ENCODE measurements at regions not wholly inside any gene's neighbourhood (a gene's known extent, or its start where the extent isn't known, plus 50 kb on each side); places are given as distances from the start of the nearest gene placed in this dataset.

- DNase-seq (ENCODE audit: low read depth): no peak
- H3K4me3 ChIP-seq (ENCODE audit: low read depth, low read length): no peak overlapping the region
- H3K27me3 ChIP-seq (ENCODE audit: control insufficient read depth, insufficient read depth, low read length): no peaks in the 10 kb centered on the region
- POLR2A ChIA-PET: no interaction called here
- CTCF ChIA-PET: interaction anchor here (0.6 kb wide), 2 partner anchors 10 to 1329 kb away, joined by 3 read pairs; no protein-coding TSS in a partner anchor
- TF ChIP-seq, protein P1, sequence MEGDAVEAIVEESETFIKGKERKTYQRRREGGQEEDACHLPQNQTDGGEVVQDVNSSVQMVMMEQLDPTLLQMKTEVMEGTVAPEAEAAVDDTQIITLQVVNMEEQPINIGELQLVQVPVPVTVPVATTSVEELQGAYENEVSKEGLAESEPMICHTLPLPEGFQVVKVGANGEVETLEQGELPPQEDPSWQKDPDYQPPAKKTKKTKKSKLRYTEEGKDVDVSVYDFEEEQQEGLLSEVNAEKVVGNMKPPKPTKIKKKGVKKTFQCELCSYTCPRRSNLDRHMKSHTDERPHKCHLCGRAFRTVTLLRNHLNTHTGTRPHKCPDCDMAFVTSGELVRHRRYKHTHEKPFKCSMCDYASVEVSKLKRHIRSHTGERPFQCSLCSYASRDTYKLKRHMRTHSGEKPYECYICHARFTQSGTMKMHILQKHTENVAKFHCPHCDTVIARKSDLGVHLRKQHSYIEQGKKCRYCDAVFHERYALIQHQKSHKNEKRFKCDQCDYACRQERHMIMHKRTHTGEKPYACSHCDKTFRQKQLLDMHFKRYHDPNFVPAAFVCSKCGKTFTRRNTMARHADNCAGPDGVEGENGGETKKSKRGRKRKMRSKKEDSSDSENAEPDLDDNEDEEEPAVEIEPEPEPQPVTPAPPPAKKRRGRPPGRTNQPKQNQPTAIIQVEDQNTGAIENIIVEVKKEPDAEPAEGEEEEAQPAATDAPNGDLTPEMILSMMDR (IDR thresholded peaks at IDR 0.05; ENCODE audit: insufficient read depth, low read depth, low read length): no peak
- H3K36me3 ChIP-seq (ENCODE audit: control insufficient read depth, insufficient read depth, low read length): no peaks in the 10 kb centered on the region
Measured at GRCh38 chr16:66263168-66263972, 103.1 kb upstream of the CDH5 start.

- POLR2A ChIA-PET: no interaction called here
Measured at GRCh38 chr16:66262253-66263167, 104.0 kb upstream of the CDH5 start.

DNA sequence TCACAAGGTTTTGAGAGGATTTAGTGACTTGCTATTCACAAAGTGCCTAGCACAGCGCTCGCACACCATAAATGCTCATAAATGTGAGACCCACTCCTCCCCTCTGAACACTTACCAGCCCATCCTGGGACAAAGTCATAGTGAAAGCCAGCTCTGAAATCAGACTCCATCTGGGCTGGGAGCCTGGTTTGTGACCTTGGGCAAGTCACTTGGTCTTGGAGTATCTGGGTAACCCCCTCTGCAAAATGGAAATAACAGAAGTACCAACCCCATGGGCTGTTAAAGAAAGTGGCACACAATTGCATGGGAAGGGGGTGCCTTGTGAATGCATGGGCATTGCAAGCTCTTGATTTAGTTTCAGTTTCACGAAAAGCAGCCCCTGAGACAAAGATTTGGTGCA lies 104.7 kb upstream of the CDH5 start:
- ChIA-PET CTCF (no interaction called here), POLR2A (no interaction called here)
- H3K36me3 ChIP-seq (ENCODE audit: control insufficient read depth, insufficient read depth, low read length): no peaks in the 10 kb centered on the region

More at GRCh38 chr16:66262253-66263167, 104.0 kb upstream of the CDH5 start:
- Histone ChIP-seq H3K4me3 (ENCODE audit: low read depth, low read length) (no peak overlapping the region), H3K27me3 (ENCODE audit: control insufficient read depth, insufficient read depth, low read length) (no peaks in the 10 kb centered on the region), H3K36me3 (ENCODE audit: control insufficient read depth, insufficient read depth, low read length) (no peaks in the 10 kb centered on the region)
- DNase-seq (ENCODE audit: low read depth): no peak
- CTCF ChIA-PET: interaction anchor here (0.6 kb wide), 1 partner anchor 1328 kb away, joined by 3 read pairs; no protein-coding TSS in a partner anchor
- TF ChIP-seq, protein P1 (IDR thresholded peaks at IDR 0.05; ENCODE audit: insufficient read depth, low read depth, low read length): no peak

DNA sequence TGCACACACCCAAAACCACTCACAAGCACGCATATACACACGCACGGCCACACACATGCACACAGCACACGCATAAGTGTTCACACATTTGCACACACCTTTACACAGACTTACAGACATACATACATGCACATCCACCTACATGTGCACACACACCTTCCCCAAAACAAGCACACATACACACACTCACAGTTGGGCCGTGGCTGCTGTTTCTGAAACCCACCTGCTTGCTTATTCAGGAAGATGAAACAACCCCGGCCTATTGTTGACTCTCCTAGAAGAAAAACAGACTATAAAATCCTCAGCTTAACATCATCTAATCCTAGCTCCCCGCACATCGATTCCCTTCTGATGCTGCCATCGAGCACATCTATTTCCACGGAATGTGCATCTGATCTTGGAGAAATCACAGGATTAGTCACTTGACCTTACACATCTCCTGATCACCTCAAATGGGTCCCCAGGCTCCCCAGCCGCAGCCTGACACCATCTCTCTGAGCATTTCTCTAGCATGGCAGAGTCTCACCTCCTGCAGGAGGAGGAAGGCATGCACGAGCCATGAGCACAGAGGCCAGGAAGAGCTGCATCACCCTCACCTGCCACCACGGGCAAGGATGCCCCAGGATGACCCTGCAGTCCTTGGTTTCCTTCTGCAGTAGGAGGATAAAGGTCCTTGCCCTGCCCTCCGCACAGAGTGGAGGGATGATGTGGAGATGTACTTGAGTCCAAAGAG lies 105.8 kb upstream of the CDH5 start:
- no peak for DNase-seq (ENCODE audit: low read depth)
- Histone ChIP-seq H3K27me3 (ENCODE audit: control insufficient read depth, insufficient read depth, low read length) (no peaks in the 10 kb centered on the region), H3K36me3 (ENCODE audit: control insufficient read depth, insufficient read depth, low read length) (no peaks in the 10 kb centered on the region), H3K4me3 (ENCODE audit: low read depth, low read length) (no peak overlapping the region)
- ChIA-PET CTCF (no interaction called here), POLR2A (no interaction called here)
- TF ChIP-seq, protein P1 (IDR thresholded peaks at IDR 0.05; ENCODE audit: insufficient read depth, low read depth, low read length): no peak

More for the DNA sequence above, 104.7 kb upstream of the CDH5 start:
- H3K4me3 ChIP-seq (ENCODE audit: low read depth, low read length): no peak overlapping the region
- TF ChIP-seq, protein P1 (IDR thresholded peaks at IDR 0.05; ENCODE audit: insufficient read depth, low read depth, low read length): no peak
- no peaks in the 10 kb centered on the region for H3K27me3 ChIP-seq (ENCODE audit: control insufficient read depth, insufficient read depth, low read length)
- no peak for DNase-seq (ENCODE audit: low read depth)
